Liver (tissue), 8 donors: ENCODE measurements at regions not wholly inside any gene's neighbourhood (a gene's known extent, or its start where the extent isn't known, plus 50 kb on each side); places are given as distances from the start of the nearest gene placed in this dataset.

Experiments
- DNase-seq: peaks from one replicate; pipeline ENCODE4 v3.0.0-alpha.2; 2017; ENCODE audit warnings: low spot score
- H3K27ac ChIP-seq, 2 donors: one replicate each; pipeline ENCODE4 v1.7.0; 2013; ENCODE audit warnings: inconsistent platforms in 2 of 2, low read length in 2 of 2, control low read depth in 1 of 2, low read depth in 1 of 2, mild to moderate bottlenecking in 1 of 2
- H3K27me3 ChIP-seq, 4 donors: one replicate each; pipeline versions ENCODE4 v1.6.1 to v1.7.0; 2013; ENCODE audit warnings: low read length in 3 of 4, inconsistent platforms in 1 of 4, mild to moderate bottlenecking in 1 of 4, moderate library complexity in 1 of 4; ENCODE audit not compliant: control insufficient read depth in 4 of 4, insufficient read depth in 4 of 4
- H3K36me3 ChIP-seq, 4 donors: one replicate each; pipeline versions ENCODE4 v1.6.1 to v1.7.0; 2013; ENCODE audit warnings: low read length in 3 of 4, mild to moderate bottlenecking in 3 of 4, low read depth in 1 of 4, moderate library complexity in 1 of 4; ENCODE audit not compliant: control insufficient read depth in 4 of 4, insufficient read depth in 3 of 4
- H3K4me1 ChIP-seq, 4 donors: one replicate each; pipeline versions ENCODE4 v1.6.1 to v1.7.0; 2013; ENCODE audit warnings: low read length in 3 of 4, mild to moderate bottlenecking in 3 of 4, moderate library complexity in 1 of 4; ENCODE audit not compliant: control insufficient read depth in 4 of 4, insufficient read depth in 4 of 4
- H3K4me3 ChIP-seq, 3 donors: one replicate each; pipeline versions ENCODE4 v1.6.1 to v1.7.0; 2013; ENCODE audit warnings: low read length in 3 of 3, control low read depth in 1 of 3, low read depth in 1 of 3, mild to moderate bottlenecking in 1 of 3
- H3K9ac ChIP-seq, 2 donors: one replicate each; pipeline ENCODE4 v1.7.0; 2013; ENCODE audit warnings: low read length in 2 of 2, mild to moderate bottlenecking in 2 of 2, moderate library complexity in 2 of 2, control low read depth in 1 of 2, low read depth in 1 of 2
- H3K9me3 ChIP-seq, 4 donors: one replicate each; pipeline versions ENCODE4 v1.6.1 to v1.7.0; 2013; ENCODE audit warnings: low read length in 3 of 4; ENCODE audit not compliant: control insufficient read depth in 4 of 4
- EGR1 ChIP-seq, 2 donors: IDR thresholded peaks; 2 replicates each; pipeline ENCODE4 v1.6.1; 2016 to 2018; ENCODE audit warnings: antibody characterized with exemption in 2 of 2, low read depth in 2 of 2
- FOXA1 ChIP-seq: IDR thresholded peaks from 2 replicates; pipeline ENCODE4 v1.6.1; 2016; ENCODE audit warnings: antibody characterized with exemption
- FOXA2 ChIP-seq: IDR thresholded peaks from 2 replicates; pipeline ENCODE4 v1.6.1; 2016; ENCODE audit warnings: antibody characterized with exemption
- GABPA ChIP-seq, 2 donors: IDR thresholded peaks in 1 of 2; conservative IDR thresholded peaks in 1 of 2; 2 replicates each; pipeline ENCODE4 v1.6.1; 2016; ENCODE audit warnings: antibody characterized with exemption in 2 of 2, mild to moderate bottlenecking in 1 of 2, moderate library complexity in 1 of 2
- HNF4A ChIP-seq, 2 donors: conservative IDR thresholded peaks; 2 replicates each; pipeline ENCODE4 v1.6.1; 2016; ENCODE audit warnings: antibody characterized with exemption in 2 of 2, mild to moderate bottlenecking in 2 of 2
- HNF4G ChIP-seq: IDR thresholded peaks from 2 replicates; pipeline ENCODE4 v1.6.1; 2016; ENCODE audit warnings: antibody characterized with exemption
- JUND ChIP-seq, 2 donors: IDR thresholded peaks; 2 replicates each; pipeline ENCODE4 v1.6.1; 2016; ENCODE audit warnings: antibody characterized with exemption in 2 of 2
- MAX ChIP-seq: IDR thresholded peaks from 2 replicates; pipeline ENCODE4 v1.6.1; 2016; ENCODE audit warnings: antibody characterized with exemption
- NR2F2 ChIP-seq: IDR thresholded peaks from 2 replicates; pipeline ENCODE4 v1.6.1; 2016; ENCODE audit warnings: antibody characterized with exemption
- RAD21 ChIP-seq, 2 donors: IDR thresholded peaks; 2 replicates each; pipeline ENCODE4 v1.6.1; 2016; ENCODE audit warnings: antibody characterized with exemption in 2 of 2, mild to moderate bottlenecking in 2 of 2
- REST ChIP-seq: IDR thresholded peaks from 2 replicates; pipeline ENCODE4 v1.6.1; 2016; ENCODE audit warnings: antibody characterized with exemption, mild to moderate bottlenecking
- RXRA ChIP-seq, 2 donors: IDR thresholded peaks; 2 replicates each; pipeline ENCODE4 v1.6.1; 2017 to 2018; ENCODE audit warnings: antibody characterized with exemption in 2 of 2, mild to moderate bottlenecking in 1 of 2
- SP1 ChIP-seq: IDR thresholded peaks from 2 replicates; pipeline ENCODE4 v1.6.1; 2018; ENCODE audit warnings: antibody characterized with exemption, mild to moderate bottlenecking
- TAF1 ChIP-seq: conservative IDR thresholded peaks from 2 replicates; pipeline ENCODE4 v1.6.1; 2016; ENCODE audit warnings: antibody characterized with exemption, mild to moderate bottlenecking
- YY1 ChIP-seq: IDR thresholded peaks from 2 replicates; pipeline ENCODE4 v1.6.1; 2016; ENCODE audit warnings: antibody characterized with exemption, mild to moderate bottlenecking
- WGBS: extraction: QIAGEN DNeasy Blood & Tissue Kit; methylation state at CpG from one replicate; pipeline ENCODE4 v1.1.7; 2013; 5-methylcytosine and 5-hydroxymethylcytosine counted together
- TF ChIP-seq, protein P1 (sequence below): fragments of 150-350 bp; IDR thresholded peaks from 2 replicates; pipeline ENCODE4 v1.5.1; 2017; ENCODE audit warnings: improper control_type of control experiment, low read depth, low read length; ENCODE audit not compliant: missing input control
- TF ChIP-seq, protein P2 (sequence below): IDR thresholded peaks from 2 replicates; pipeline ENCODE4 v1.6.1; 2016; ENCODE audit warnings: antibody characterized with exemption
- donor health status: healthy.
- donor health status: healthy.
- donor health status: healthy.
- donor health status: healthy.
- donor health status: healthy.

DNA sequence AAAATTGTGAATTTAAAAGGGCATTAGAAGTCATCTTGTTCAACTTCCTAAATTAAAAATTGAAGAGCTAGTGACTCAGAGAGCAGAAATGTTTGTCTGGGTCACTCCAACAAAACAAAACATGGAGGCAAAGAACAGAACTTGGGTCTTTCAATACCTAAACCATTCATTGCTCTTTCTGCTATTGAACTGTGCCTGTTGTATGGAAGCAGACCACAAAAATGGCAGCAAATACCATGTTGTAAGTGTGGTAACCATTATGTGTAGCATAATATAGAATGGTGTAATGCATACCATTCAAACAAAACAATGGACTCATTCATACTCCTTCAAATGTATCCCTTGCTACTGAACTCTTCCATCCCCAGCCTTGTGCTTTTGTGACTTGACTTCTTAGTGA lies 360.2 kb upstream of the NRG3 start:
- no peak for TF ChIP-seq JUND (IDR thresholded peaks at IDR 0.05)
- no peak for TF ChIP-seq TAF1
- TF ChIP-seq HNF4A (conservative IDR thresholded peaks at IDR 0.05), result no peak
- TF ChIP-seq EGR1 (IDR thresholded peaks at IDR 0.05; ENCODE audit: low read depth in 2 of 2), result no peak
- no peak for TF ChIP-seq YY1
- TF ChIP-seq, protein P1, sequence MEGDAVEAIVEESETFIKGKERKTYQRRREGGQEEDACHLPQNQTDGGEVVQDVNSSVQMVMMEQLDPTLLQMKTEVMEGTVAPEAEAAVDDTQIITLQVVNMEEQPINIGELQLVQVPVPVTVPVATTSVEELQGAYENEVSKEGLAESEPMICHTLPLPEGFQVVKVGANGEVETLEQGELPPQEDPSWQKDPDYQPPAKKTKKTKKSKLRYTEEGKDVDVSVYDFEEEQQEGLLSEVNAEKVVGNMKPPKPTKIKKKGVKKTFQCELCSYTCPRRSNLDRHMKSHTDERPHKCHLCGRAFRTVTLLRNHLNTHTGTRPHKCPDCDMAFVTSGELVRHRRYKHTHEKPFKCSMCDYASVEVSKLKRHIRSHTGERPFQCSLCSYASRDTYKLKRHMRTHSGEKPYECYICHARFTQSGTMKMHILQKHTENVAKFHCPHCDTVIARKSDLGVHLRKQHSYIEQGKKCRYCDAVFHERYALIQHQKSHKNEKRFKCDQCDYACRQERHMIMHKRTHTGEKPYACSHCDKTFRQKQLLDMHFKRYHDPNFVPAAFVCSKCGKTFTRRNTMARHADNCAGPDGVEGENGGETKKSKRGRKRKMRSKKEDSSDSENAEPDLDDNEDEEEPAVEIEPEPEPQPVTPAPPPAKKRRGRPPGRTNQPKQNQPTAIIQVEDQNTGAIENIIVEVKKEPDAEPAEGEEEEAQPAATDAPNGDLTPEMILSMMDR, result no peak
- no peak for TF ChIP-seq SP1
- no peak for TF ChIP-seq GABPA (IDR thresholded peaks at IDR 0.05 in 1 of 2, conservative IDR thresholded peaks at IDR 0.05 in 1 of 2)
- TF ChIP-seq RAD21 (IDR thresholded peaks at IDR 0.05), result no peak
- Histone ChIP-seq H3K9me3 (peaks cover 0 to 4% (median 2%) of the 10 kb centered on the region in 4 donors), H3K27me3 (peaks cover 0 to 3% (median 0%) of the 10 kb centered on the region in 4 donors), H3K9ac (no peak overlapping the region), H3K4me1 (no peaks in the 10 kb centered on the region), H3K36me3 (no peaks in the 10 kb centered on the region), H3K4me3 (no peak overlapping the region), H3K27ac (no peak overlapping the region)
- DNase-seq, result no peak

DNA sequence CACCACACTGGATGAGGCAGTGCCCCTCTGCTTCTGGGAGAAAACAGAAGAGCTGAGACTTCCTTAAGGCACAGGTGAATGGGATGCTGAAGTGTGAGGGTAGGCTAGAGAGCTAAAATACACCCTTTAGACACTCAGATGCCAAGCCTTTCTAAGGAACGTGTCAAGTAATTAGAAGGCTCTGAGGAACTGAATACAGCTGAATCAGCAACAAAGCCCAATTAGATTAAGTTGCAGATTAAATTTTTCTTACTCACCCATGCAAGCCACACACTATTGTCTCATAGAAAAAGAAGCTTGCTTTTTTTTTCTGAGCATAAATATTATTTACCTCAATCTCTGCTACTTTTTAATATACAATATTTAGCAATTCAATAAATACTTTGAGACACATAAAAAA lies 354.3 kb upstream of the NRG3 start:
- Histone ChIP-seq H3K4me3 (no peak overlapping the region), H3K9me3 (no peaks in the 10 kb centered on the region), H3K36me3 (no peaks in the 10 kb centered on the region), H3K9ac (no peak overlapping the region), H3K27me3 (peaks cover 0 to 3% (median 0%) of the 10 kb centered on the region in 4 donors), H3K4me1 (no peaks in the 10 kb centered on the region), H3K27ac (no peak overlapping the region)
- TF ChIP-seq FOXA2 (no peak), NR2F2 (no peak), MAX (no peak), JUND (IDR thresholded peaks at IDR 0.05) (no peak), SP1 (no peak), HNF4A (conservative IDR thresholded peaks at IDR 0.05) (no peak), EGR1 (IDR thresholded peaks at IDR 0.05; ENCODE audit: low read depth in 2 of 2) (no peak), RAD21 (IDR thresholded peaks at IDR 0.05) (no peak), FOXA1 (no peak), HNF4G (no peak), GABPA (IDR thresholded peaks at IDR 0.05 in 1 of 2, conservative IDR thresholded peaks at IDR 0.05 in 1 of 2) (no peak), RXRA (IDR thresholded peaks at IDR 0.05) (no peak), YY1 (no peak), TAF1 (no peak), REST (no peak)
- TF ChIP-seq, protein P2, sequence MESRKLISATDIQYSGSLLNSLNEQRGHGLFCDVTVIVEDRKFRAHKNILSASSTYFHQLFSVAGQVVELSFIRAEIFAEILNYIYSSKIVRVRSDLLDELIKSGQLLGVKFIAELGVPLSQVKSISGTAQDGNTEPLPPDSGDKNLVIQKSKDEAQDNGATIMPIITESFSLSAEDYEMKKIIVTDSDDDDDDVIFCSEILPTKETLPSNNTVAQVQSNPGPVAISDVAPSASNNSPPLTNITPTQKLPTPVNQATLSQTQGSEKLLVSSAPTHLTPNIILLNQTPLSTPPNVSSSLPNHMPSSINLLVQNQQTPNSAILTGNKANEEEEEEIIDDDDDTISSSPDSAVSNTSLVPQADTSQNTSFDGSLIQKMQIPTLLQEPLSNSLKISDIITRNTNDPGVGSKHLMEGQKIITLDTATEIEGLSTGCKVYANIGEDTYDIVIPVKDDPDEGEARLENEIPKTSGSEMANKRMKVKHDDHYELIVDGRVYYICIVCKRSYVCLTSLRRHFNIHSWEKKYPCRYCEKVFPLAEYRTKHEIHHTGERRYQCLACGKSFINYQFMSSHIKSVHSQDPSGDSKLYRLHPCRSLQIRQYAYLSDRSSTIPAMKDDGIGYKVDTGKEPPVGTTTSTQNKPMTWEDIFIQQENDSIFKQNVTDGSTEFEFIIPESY, result no peak
- TF ChIP-seq, protein P1, result no peak
- no peak for DNase-seq
- WGBS, result 80% methylated on average over 1 of the region's 1 CpG
